ENCODE measurements at regions not wholly inside any gene's neighbourhood (a gene's known extent, or its start where the extent isn't known, plus 50 kb on each side); places are given as distances from the start of the nearest gene placed in this dataset.

- TF ChIP-seq RAD21 (IDR thresholded peaks at IDR 0.05; ENCODE audit: low read depth): no peak
- TF ChIP-seq, protein P1, sequence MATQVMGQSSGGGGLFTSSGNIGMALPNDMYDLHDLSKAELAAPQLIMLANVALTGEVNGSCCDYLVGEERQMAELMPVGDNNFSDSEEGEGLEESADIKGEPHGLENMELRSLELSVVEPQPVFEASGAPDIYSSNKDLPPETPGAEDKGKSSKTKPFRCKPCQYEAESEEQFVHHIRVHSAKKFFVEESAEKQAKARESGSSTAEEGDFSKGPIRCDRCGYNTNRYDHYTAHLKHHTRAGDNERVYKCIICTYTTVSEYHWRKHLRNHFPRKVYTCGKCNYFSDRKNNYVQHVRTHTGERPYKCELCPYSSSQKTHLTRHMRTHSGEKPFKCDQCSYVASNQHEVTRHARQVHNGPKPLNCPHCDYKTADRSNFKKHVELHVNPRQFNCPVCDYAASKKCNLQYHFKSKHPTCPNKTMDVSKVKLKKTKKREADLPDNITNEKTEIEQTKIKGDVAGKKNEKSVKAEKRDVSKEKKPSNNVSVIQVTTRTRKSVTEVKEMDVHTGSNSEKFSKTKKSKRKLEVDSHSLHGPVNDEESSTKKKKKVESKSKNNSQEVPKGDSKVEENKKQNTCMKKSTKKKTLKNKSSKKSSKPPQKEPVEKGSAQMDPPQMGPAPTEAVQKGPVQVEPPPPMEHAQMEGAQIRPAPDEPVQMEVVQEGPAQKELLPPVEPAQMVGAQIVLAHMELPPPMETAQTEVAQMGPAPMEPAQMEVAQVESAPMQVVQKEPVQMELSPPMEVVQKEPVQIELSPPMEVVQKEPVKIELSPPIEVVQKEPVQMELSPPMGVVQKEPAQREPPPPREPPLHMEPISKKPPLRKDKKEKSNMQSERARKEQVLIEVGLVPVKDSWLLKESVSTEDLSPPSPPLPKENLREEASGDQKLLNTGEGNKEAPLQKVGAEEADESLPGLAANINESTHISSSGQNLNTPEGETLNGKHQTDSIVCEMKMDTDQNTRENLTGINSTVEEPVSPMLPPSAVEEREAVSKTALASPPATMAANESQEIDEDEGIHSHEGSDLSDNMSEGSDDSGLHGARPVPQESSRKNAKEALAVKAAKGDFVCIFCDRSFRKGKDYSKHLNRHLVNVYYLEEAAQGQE (IDR thresholded peaks at IDR 0.05; ENCODE audit: low read depth): no peak
- TF ChIP-seq, protein P2, sequence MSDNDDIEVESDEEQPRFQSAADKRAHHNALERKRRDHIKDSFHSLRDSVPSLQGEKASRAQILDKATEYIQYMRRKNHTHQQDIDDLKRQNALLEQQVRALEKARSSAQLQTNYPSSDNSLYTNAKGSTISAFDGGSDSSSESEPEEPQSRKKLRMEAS (IDR thresholded peaks at IDR 0.05): no peak
- TF ChIP-seq NFIC (IDR thresholded peaks at IDR 0.05): no peak
- TF ChIP-seq FOXM1 (IDR thresholded peaks at IDR 0.05; ENCODE audit: borderline replicate concordance, low read depth): no peak
- TF ChIP-seq CEBPB (IDR thresholded peaks at IDR 0.05): no peak
- no peak for TF ChIP-seq TCF12 (IDR thresholded peaks at IDR 0.05; ENCODE audit: low read depth)
- no peak for TF ChIP-seq EGR1 (IDR thresholded peaks at IDR 0.05)
- no peak for TF ChIP-seq ZBTB7A (IDR thresholded peaks at IDR 0.05; ENCODE audit: low read depth)
- no peak for TF ChIP-seq EP300 (IDR thresholded peaks at IDR 0.05; ENCODE audit: borderline replicate concordance)
- no peak for TF ChIP-seq TAF1 (IDR thresholded peaks at IDR 0.05; ENCODE audit: low read depth)
- no peak for TF ChIP-seq USF1 (IDR thresholded peaks at IDR 0.05)
- no peak for TF ChIP-seq YY1 (IDR thresholded peaks at IDR 0.05; ENCODE audit: low read depth)
These were observed 194.1 kb upstream of the ADGRL2 start for GRCh38 chr1:81606656-81607055.

DNA sequence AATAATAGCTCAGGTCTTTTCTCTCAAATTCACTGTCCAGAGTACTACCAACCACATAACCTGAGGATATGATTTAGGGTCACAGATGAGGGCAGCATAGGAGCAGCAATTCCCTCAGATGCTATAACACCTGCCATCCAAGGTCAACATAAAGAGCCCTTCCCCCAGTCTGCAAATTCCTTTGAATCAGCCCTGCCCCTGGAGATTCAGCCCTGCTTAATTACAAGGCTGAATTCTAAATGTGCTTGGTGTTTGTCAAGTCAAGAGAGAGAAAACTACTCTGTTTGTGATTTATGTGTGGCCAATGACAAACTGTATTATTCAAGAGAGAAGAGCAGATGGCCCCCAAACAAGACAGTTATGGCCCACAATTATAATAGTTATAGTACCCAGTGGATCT is 195.7 kb upstream of the ADGRL2 start:
- TF ChIP-seq EGR1 (IDR thresholded peaks at IDR 0.05) (no peak), EP300 (IDR thresholded peaks at IDR 0.05; ENCODE audit: borderline replicate concordance) (no peak), CEBPB (IDR thresholded peaks at IDR 0.05) (no peak), FOXM1 (IDR thresholded peaks at IDR 0.05; ENCODE audit: borderline replicate concordance, low read depth) (no peak), RAD21 (IDR thresholded peaks at IDR 0.05; ENCODE audit: low read depth) (no peak), TAF1 (IDR thresholded peaks at IDR 0.05; ENCODE audit: low read depth) (no peak), USF1 (IDR thresholded peaks at IDR 0.05) (no peak), TEAD4 (IDR thresholded peaks at IDR 0.05) (no peak), YY1 (IDR thresholded peaks at IDR 0.05; ENCODE audit: low read depth) (no peak), TCF12 (IDR thresholded peaks at IDR 0.05; ENCODE audit: low read depth) (no peak), CREB1 (IDR thresholded peaks at IDR 0.05; ENCODE audit: low read depth) (no peak), NFIC (IDR thresholded peaks at IDR 0.05) (no peak), ZBTB7A (IDR thresholded peaks at IDR 0.05; ENCODE audit: low read depth) (no peak)
- TF ChIP-seq, protein P2 (IDR thresholded peaks at IDR 0.05): no peak
- TF ChIP-seq, protein P1 (IDR thresholded peaks at IDR 0.05; ENCODE audit: low read depth): no peak

DNA sequence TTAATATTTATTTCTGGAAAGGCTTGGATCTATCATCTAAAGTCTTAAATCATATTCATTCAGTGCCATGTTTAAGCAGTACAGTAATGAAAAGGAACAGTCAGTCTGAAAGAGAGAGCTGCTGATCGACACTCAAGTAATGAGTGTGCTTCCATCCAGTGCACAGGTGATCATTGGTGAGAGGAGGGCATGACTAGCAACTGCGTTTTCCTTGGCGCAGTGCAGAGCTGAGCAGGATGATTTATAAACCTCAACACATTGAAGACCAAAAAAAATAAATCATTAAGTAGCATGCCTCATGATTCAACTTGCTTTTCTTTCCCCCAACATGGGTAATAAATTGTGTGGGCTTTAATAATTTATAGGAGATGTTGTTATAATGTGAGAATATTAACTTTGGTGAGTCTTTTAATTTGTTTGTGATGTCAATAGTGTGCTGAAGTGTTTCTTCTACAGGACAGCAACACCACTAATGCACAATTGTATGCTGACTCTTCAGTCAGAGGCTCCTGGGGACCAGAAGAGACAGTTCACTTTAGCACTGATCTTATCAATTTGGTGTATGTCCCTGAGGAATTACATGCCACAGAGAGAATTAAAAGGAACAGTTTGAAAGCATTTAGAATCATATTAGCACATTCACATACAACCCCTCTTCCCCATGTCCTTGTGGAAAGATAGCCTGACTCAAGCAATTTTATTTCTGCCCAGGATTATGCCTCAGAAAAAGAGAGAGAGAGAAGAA is 199.7 kb upstream of the ADGRL2 start:
- TF ChIP-seq USF1 (IDR thresholded peaks at IDR 0.05) (no peak), TEAD4 (IDR thresholded peaks at IDR 0.05) (no peak), YY1 (IDR thresholded peaks at IDR 0.05; ENCODE audit: low read depth) (no peak), RAD21 (IDR thresholded peaks at IDR 0.05; ENCODE audit: low read depth) (no peak)

GRCh38 chr1:81600363-81600762 is 200.4 kb upstream of the ADGRL2 start:
- TF ChIP-seq EP300 (IDR thresholded peaks at IDR 0.05; ENCODE audit: borderline replicate concordance) (no peak), RAD21 (IDR thresholded peaks at IDR 0.05; ENCODE audit: low read depth) (no peak), CEBPB (IDR thresholded peaks at IDR 0.05) (no peak)

DNA sequence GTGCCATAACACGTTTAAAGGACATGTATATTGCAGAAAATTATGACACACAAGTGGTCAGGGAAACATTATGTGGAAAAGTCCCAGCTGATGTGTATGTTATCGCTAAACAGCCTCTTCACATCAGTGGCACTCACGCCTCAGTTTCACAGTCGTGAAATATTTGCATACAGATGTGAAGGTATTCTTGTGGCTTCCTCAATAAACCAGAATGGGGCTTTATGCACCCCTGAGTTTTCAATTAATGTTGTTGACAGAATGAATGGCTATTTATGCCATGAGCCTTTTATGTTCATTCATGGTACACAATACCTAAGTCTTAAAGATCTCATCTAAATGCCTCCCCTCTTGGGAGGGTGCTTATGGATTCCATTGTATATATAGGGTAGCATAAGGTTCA is 202.1 kb upstream of the ADGRL2 start:
- TF ChIP-seq ZBTB7A (IDR thresholded peaks at IDR 0.05; ENCODE audit: low read depth) (no peak), TEAD4 (IDR thresholded peaks at IDR 0.05) (no peak), RAD21 (IDR thresholded peaks at IDR 0.05; ENCODE audit: low read depth) (no peak), CEBPB (IDR thresholded peaks at IDR 0.05) (no peak), EGR1 (IDR thresholded peaks at IDR 0.05) (no peak), YY1 (IDR thresholded peaks at IDR 0.05; ENCODE audit: low read depth) (no peak), NFIC (IDR thresholded peaks at IDR 0.05) (no peak), EP300 (IDR thresholded peaks at IDR 0.05; ENCODE audit: borderline replicate concordance) (no peak), FOXM1 (IDR thresholded peaks at IDR 0.05; ENCODE audit: borderline replicate concordance, low read depth) (no peak), USF1 (IDR thresholded peaks at IDR 0.05) (no peak), CREB1 (IDR thresholded peaks at IDR 0.05; ENCODE audit: low read depth) (no peak), TAF1 (IDR thresholded peaks at IDR 0.05; ENCODE audit: low read depth) (no peak), TCF12 (IDR thresholded peaks at IDR 0.05; ENCODE audit: low read depth) (no peak)
- TF ChIP-seq, protein P1 (IDR thresholded peaks at IDR 0.05; ENCODE audit: low read depth): no peak
- TF ChIP-seq, protein P2 (IDR thresholded peaks at IDR 0.05): no peak
